SU-DHL-6 (cell line): ENCODE measurements at regions not wholly inside any gene's neighbourhood (a gene's known extent, or its start where the extent isn't known, plus 50 kb on each side); places are given as distances from the start of the nearest gene placed in this dataset.

Source experiments
- H2AFZ ChIP-seq: fragments of 200-600 bp; sonication (generic); 2 replicates; pipeline ENCODE4 v1.6.1; 2014; ENCODE audit warnings: low read depth, mild to moderate bottlenecking, moderate library complexity, mixed read lengths, antibody characterized with exemption, low read length; ENCODE audit not compliant: severe bottlenecking
- H3F3A ChIP-seq: fragments of 200-600 bp; shearing (Covaris generic); 2 replicates; pipeline ENCODE4 v1.6.0; 2016; ENCODE audit warnings: antibody characterized with exemption, mild to moderate bottlenecking; ENCODE audit not compliant: insufficient read depth
- H3K27ac ChIP-seq: fragments of 200-600 bp; sonication (generic); 2 replicates; pipeline ENCODE4 v1.5.1; 2016; ENCODE audit warnings: low read depth, mild to moderate bottlenecking, low read length, moderate library complexity, mixed read lengths
- H3K27me3 ChIP-seq: fragments of 200-600 bp; sonication (generic), shearing (Covaris generic); 2 replicates; pipeline ENCODE4 v1.6.0; 2014; ENCODE audit warnings: mild to moderate bottlenecking, low read length
- H3K36me3 ChIP-seq: fragments of 200-600 bp; sonication (generic); 2 replicates; pipeline ENCODE4 v1.6.1; 2014; ENCODE audit warnings: mild to moderate bottlenecking, low read length, mixed read lengths
- H3K4me2 ChIP-seq: fragments of 300-600, 200-600 bp; shearing (Covaris generic), sonication (generic); 2 replicates; pipeline ENCODE4 v1.6.0; 2014; ENCODE audit warnings: low read length, low read depth, mild to moderate bottlenecking; ENCODE audit not compliant: poor library complexity, severe bottlenecking
- H3K4me3 ChIP-seq: fragments of 200-600 bp; sonication (generic); 2 replicates; pipeline ENCODE4 v1.5.1; 2014; ENCODE audit warnings: antibody characterized with exemption, low read length, mild to moderate bottlenecking, mixed read lengths; ENCODE audit not compliant: insufficient read depth, poor library complexity, severe bottlenecking
- H3K79me2 ChIP-seq: fragments of 200-600 bp; sonication (generic); 2 replicates; pipeline ENCODE4 v1.6.1; 2014; ENCODE audit warnings: mild to moderate bottlenecking, low read length, moderate library complexity; ENCODE audit not compliant: insufficient read depth
- H3K9ac ChIP-seq: fragments of 200-600 bp; sonication (generic); 2 replicates; pipeline ENCODE4 v1.7.0; 2014; ENCODE audit warnings: mild to moderate bottlenecking, low read length
- H3K9me2 ChIP-seq: fragments of 200-600 bp; sonication (generic); replicated peaks from 2 replicates; pipeline ENCODE4 v1.6.1; 2014; ENCODE audit warnings: low read length; ENCODE audit not compliant: insufficient read depth
- H3K9me3 ChIP-seq: fragments of 200-600 bp; sonication (generic); 2 replicates; pipeline ENCODE4 v1.6.1; 2014; ENCODE audit warnings: low read length, mixed read lengths; ENCODE audit not compliant: insufficient read depth
- H4K20me1 ChIP-seq: fragments of 200-600 bp; sonication (generic); 2 replicates; pipeline ENCODE4 v1.6.1; 2014; ENCODE audit warnings: low read depth, mild to moderate bottlenecking, antibody characterized with exemption, low read length, moderate library complexity, mixed read lengths
- CTCF ChIP-seq: fragments of 200-600 bp; sonication (generic); IDR thresholded peaks from one replicate; pipeline ENCODE4 v1.5.1; 2017; ENCODE audit warnings: antibody characterized with exemption, mild to moderate bottlenecking, low read length, moderate library complexity; ENCODE audit not compliant: insufficient read depth, poor library complexity, severe bottlenecking
- EZH2phosphoT487 ChIP-seq: fragments of 200-600 bp; sonication (generic), shearing (Covaris generic); conservative IDR thresholded peaks from 2 replicates; pipeline ENCODE4 v1.6.1; 2018; ENCODE audit warnings: mild to moderate bottlenecking, antibody characterized with exemption, low read length, moderate library complexity, mixed read lengths

- Histone ChIP-seq H3K9me2 (no peaks in the 10 kb centered on the region), H3K9ac (no peak overlapping the region), H2AFZ (no peak overlapping the region), H3K79me2 (no peaks in the 10 kb centered on the region), H4K20me1 (no peaks in the 10 kb centered on the region), H3K9me3 (no peaks in the 10 kb centered on the region), H3K4me2 (no peak overlapping the region), H3K27me3 (no peaks in the 10 kb centered on the region), H3K36me3 (no peaks in the 10 kb centered on the region), H3K4me3 (no peak overlapping the region), H3K27ac (no peak overlapping the region), H3F3A (no peaks in the 10 kb centered on the region)
- TF ChIP-seq EZH2phosphoT487: no peak
- no peak for TF ChIP-seq CTCF
These were observed 91.4 kb upstream of the ATXN1 start for GRCh38 chr6:16852671-16853070.

- TF ChIP-seq CTCF: no peak
- no peak for TF ChIP-seq EZH2phosphoT487
- no peaks in the 10 kb centered on the region for H3K27me3 ChIP-seq
- no peak overlapping the region for H3K9ac ChIP-seq
- H3K4me2 ChIP-seq: no peak overlapping the region
- no peak overlapping the region for H3K4me3 ChIP-seq
- H3K9me2 ChIP-seq: no peaks in the 10 kb centered on the region
- H3K27ac ChIP-seq: no peak overlapping the region
- no peaks in the 10 kb centered on the region for H3F3A ChIP-seq
- H3K79me2 ChIP-seq: no peaks in the 10 kb centered on the region
- no peak overlapping the region for H2AFZ ChIP-seq
- H3K36me3 ChIP-seq: no peaks in the 10 kb centered on the region
- H3K9me3 ChIP-seq: no peaks in the 10 kb centered on the region
- no peaks in the 10 kb centered on the region for H4K20me1 ChIP-seq
These were observed 90.5 kb upstream of the ATXN1 start for GRCh38 chr6:16851758-16852157.

GRCh38 chr6:16851044-16851540, 89.8 kb upstream of the ATXN1 start:
- H3K4me2 ChIP-seq: no peak overlapping the region
- no peaks in the 10 kb centered on the region for H3K36me3 ChIP-seq
- no peaks in the 10 kb centered on the region for H3F3A ChIP-seq
- H3K9me2 ChIP-seq: no peaks in the 10 kb centered on the region
- H3K27me3 ChIP-seq: no peaks in the 10 kb centered on the region
- H3K27ac ChIP-seq: no peak overlapping the region
- H2AFZ ChIP-seq: no peak overlapping the region
- TF ChIP-seq CTCF (no peak), EZH2phosphoT487 (no peak)
- H3K9me3 ChIP-seq: no peaks in the 10 kb centered on the region
- no peaks in the 10 kb centered on the region for H4K20me1 ChIP-seq
- no peak overlapping the region for H3K4me3 ChIP-seq
- no peaks in the 10 kb centered on the region for H3K79me2 ChIP-seq
- H3K9ac ChIP-seq: no peak overlapping the region
